ENCODE measurements at regions not wholly inside any gene's neighbourhood (a gene's known extent, or its start where the extent isn't known, plus 50 kb on each side); places are given as distances from the start of the nearest gene placed in this dataset.

DNA sequence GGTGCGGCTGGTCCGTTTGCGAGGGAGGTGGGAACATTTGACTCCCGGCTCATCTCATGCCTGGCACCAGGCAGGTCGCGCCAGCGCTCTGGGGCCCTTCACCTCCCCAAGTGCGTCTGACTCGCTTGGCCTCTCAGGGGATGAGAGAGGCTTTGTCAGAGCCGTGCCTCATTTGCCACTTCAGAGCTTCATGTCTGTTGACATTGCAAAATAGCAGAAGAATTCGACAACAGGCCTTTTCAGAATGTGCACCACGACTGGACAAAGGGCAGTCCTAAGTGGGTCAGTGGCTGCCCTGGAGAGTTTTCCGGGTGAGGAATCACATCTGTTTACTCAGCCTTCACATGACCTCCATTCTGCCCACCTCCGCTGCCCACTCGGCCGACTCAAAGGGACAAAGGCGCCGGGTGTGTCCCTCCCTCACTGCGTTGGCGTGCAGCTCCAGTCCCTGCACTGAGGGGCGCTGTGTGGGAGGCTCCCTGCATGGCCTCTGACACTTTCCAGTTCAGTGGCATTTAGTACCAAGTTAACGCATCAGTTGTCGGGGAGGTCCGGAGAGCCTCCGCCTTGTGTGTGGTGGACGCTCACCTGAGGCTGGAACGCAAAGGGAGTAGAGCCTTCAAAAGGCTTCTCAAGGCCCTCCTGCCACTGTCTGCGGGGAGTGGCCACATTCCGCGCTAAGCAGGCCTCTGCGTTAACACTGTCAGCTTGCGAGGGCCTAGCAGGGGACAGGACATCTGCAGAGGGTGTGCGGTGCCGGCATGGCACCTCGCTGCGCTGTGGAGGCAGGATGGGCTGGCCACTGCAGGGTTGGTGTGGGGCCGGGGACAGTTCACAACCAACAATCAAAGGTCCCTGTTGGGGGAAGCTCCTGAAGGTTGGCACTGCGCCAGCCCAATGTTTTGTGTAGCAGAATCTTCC lies 171.5 kb downstream of the NXNL2 start:
- Histone ChIP-seq H3K4me1 (ENCODE audit: insufficient read depth) (peaks cover 2% of the 10 kb centered on the region), H3K36me3 (no peaks in the 10 kb centered on the region), H3K27me3 (no peaks in the 10 kb centered on the region), H3K4me3 (no peak overlapping the region), H3K9me3 (no peaks in the 10 kb centered on the region), H3K27ac (no peak overlapping the region)
- intact Hi-C loops (cut with DNase I), result no loop called here
- DNase-seq, result no peak
- TF ChIP-seq CTCF (IDR thresholded peaks at IDR 0.05) (no peak), POLR2A (IDR thresholded peaks at IDR 0.05) (no peak), EP300 (IDR thresholded peaks at IDR 0.05) (no peak)
- 90 to 93% (median 91%) methylated on average over 38 of the region's 38 CpGs for WGBS, 3 donors

- TF ChIP-seq EP300 (IDR thresholded peaks at IDR 0.05) (no peak), CTCF (IDR thresholded peaks at IDR 0.05) (no peak), POLR2A (IDR thresholded peaks at IDR 0.05) (no peak)
- Histone ChIP-seq H3K27ac (no peak overlapping the region), H3K4me3 (no peak overlapping the region), H3K36me3 (no peaks in the 10 kb centered on the region), H3K9me3 (no peaks in the 10 kb centered on the region), H3K4me1 (ENCODE audit: insufficient read depth) (no peaks in the 10 kb centered on the region), H3K27me3 (no peaks in the 10 kb centered on the region)
- DNase-seq, result no peak
- intact Hi-C loops (cut with DNase I), result no loop called here
- WGBS, 3 donors, result 89 to 96% (median 92%) methylated on average over 2 of the region's 2 CpGs
Observed at GRCh38 chr9:88710449-88710848, 175.5 kb downstream of the NXNL2 start.

DNA sequence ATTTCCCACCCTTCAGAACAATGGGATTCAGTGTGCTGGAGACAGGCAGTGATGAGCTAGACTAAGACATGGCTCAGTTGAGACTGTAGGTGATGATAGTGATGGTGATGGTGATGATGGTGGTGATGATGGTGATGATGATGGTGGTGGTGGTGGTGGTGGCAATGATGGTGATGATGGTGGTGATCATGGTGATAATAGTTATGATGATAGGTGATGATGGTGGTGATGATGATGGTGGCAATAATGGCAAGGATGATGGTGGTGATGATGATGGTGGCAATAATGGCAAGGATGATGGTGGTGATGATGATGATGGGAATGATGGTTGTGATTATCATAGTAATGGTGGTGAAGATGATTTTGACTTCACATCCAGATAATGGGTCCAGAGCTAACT lies 176.7 kb downstream of the NXNL2 start:
- no peaks in the 10 kb centered on the region for H3K4me1 ChIP-seq (ENCODE audit: insufficient read depth)
- no peaks in the 10 kb centered on the region for H3K27me3 ChIP-seq
- H3K4me3 ChIP-seq, result no peak overlapping the region
- no peaks in the 10 kb centered on the region for H3K36me3 ChIP-seq
- DNase-seq, result no peak
- no peaks in the 10 kb centered on the region for H3K9me3 ChIP-seq
- intact Hi-C loops (cut with DNase I), result no loop called here
- H3K27ac ChIP-seq, result no peak overlapping the region
- no peak for TF ChIP-seq POLR2A (IDR thresholded peaks at IDR 0.05)
- TF ChIP-seq EP300 (IDR thresholded peaks at IDR 0.05), result no peak
- no peak for TF ChIP-seq CTCF (IDR thresholded peaks at IDR 0.05)

DNA sequence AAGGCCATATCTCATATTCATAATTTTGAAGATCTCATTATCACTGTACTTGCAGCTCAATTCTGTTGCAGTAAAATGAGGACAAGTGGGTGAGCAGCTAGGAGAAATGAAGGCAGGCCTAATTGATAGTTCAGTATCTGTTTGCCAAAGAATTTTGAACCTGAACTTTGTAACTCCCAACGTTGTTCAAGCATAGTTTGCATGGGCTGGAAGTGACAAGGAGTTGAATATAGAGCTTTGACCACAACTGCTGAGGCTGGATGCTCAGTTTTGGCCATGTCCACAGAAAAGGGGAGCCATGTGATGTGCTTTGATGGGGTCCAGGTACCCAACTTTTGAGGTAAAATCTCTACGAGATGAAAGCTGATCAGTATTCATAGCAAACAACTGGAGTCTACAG lies 177.5 kb downstream of the NXNL2 start:
- TF ChIP-seq CTCF (IDR thresholded peaks at IDR 0.05) (no peak), EP300 (IDR thresholded peaks at IDR 0.05) (no peak), POLR2A (IDR thresholded peaks at IDR 0.05) (no peak)
- H3K4me1 ChIP-seq (ENCODE audit: insufficient read depth), result no peaks in the 10 kb centered on the region
- 81 to 85% (median 83%) methylated on average over 2 of the region's 2 CpGs for WGBS, 3 donors
- no peak overlapping the region for H3K4me3 ChIP-seq
- no peaks in the 10 kb centered on the region for H3K9me3 ChIP-seq
- no peaks in the 10 kb centered on the region for H3K27me3 ChIP-seq
- H3K27ac ChIP-seq, result no peak overlapping the region
- H3K36me3 ChIP-seq, result no peaks in the 10 kb centered on the region
- intact Hi-C loops (cut with DNase I), result no loop called here
- no peak for DNase-seq

Data from ovary (tissue), 7 donors.